GM19238 (cell line): ENCODE measurements at regions not wholly inside any gene's neighbourhood (a gene's known extent, or its start where the extent isn't known, plus 50 kb on each side); places are given as distances from the start of the nearest gene placed in this dataset.
"Not testable (repeated sequence)": the region's sequence is repeated elsewhere in the genome, so short reads cannot be mapped to it uniquely, and the experiment has no call there.

Source experiments
- DNase-seq: peaks from one replicate; pipeline ENCODE4 v3.0.0; 2011; ENCODE audit warnings: low spot score; ENCODE audit not compliant: insufficient read length

DNA sequence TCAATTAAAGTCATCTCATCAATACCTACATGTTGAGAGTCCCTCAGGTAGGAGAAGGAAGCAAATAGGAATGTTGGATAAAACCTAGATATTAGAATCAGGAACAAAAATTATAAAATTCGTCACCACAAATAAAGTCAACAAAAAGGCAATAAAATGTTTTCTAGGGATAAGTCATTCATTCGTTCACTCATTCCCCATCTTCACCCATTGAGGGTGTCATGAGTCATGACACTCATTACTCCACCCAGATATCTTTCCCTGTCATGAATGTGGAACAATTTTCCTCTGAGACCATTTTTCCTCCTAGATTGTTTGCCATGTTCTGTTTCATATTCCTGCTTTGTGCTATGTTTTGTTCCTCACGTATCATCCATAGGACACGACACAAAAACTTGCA, 50.9 kb upstream of the OLIG3 start:
- no peak for DNase-seq

DNA sequence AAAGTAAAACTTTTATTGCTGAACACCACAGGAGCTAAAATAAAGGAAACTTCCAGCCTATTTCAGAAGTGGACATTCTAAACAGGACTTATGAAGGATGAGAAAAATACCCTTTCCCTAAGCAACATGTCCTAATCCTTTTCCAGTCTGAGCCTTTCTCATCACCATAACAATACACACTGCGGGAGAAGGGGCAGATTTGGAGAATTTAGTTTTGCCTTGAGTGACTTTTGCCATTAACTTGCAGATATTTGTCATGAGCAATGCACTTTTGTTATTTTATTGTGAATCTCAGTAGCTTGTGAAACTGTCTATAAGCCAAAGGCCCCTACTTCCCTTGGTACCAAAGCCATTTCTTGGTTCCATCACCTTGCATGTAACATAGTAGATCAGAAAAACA, 53.0 kb upstream of the OLIG3 start:
- no peak for DNase-seq

DNA sequence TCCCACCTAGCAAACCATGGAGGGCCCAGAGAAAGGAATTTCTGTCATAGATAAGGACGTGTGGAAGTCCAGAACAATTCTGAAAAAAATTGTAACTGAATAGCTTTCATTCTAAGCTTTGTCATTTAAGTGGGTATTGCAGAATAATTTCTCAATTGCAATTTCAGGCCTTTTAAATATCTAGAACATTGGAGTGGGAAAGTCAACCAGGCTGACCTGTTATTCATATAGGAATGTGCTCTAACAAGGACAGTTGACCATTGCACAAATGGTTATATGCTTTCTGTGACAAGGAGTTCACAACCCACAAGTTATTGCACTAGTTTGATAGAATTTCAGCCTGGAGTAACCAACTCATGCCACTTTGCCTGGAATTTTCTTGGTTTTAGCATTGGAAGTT, 53.4 kb upstream of the OLIG3 start:
- no peak for DNase-seq

DNA sequence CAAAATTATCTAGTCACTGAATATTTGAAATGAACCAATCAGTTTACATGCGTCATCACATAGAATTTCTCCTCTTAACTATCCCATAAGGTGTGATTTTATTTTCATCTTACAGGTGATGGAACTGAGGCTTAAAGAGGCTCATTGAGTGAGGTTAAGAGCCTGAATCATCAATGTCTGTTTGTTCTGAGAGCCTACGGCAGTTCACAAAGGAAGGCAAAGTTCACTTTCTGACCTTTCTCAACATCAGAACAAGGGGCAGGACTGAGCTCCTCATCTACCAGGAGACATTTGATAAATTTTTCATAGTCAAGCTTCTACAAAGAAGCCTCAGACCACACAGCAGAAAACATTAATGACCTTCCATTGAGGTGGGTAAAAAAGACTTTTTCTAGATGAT, 54.9 kb upstream of the OLIG3 start:
- DNase-seq, result no peak

DNA sequence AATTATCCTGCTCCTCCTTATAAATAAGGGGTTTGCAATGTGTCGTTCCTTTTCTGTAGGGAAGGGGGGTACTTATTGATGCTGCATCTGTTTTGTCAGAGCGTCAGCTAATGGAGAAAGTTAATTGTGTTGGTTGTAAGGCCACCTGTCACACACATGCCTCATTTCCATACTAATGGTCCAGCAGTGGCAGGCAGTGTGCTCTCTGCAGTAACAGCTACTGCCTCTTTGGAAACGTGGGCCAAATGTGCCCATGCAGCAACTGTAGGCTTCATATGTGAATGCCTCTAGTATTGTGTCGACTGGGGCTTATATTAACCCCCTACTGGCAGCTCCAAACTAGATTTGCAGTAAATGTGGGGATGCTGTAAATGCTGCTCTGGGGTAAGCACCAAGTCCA, 56.3 kb upstream of the OLIG3 start:
- DNase-seq, result no peak

DNA sequence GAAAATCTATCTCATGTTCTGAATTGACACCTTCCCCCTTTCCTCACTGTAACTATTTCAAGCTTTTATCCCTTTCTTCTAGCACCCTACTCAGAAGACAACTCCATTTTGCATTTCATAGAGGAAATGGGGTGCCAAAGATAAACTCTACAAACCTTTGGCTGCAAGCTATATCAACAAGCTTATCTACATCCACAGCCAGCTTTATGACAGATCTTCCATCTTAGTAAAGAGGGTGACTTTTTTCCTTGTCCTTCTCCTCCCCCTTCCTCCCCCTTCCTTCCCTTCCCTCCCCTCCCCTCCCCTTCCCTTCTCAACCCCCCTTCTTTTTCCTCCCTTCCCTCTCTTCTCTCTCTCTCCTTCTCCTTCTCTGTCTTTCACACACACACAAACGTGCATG, 58.0 kb upstream of the OLIG3 start:
- no peak for DNase-seq

DNA sequence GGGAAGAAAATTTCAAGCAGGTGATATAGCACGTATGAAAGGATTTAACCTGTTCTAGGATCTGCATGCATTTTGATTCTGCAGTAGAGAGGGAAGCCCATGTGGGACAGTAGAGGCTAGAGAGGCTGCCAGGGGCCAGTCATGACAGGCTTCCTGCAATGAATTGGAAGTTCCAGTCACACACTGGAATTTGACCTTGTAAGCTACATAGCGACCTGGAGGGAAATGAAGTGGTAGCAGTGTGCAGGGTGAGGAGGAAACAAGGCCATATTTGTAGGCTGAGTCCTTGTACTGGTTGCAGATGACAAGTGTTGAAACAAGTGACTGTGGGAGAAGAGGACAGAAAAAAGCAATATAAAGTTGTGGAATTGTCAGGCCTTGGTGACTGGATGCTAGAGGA, 58.6 kb upstream of the OLIG3 start:
- DNase-seq, result no peak

DNA sequence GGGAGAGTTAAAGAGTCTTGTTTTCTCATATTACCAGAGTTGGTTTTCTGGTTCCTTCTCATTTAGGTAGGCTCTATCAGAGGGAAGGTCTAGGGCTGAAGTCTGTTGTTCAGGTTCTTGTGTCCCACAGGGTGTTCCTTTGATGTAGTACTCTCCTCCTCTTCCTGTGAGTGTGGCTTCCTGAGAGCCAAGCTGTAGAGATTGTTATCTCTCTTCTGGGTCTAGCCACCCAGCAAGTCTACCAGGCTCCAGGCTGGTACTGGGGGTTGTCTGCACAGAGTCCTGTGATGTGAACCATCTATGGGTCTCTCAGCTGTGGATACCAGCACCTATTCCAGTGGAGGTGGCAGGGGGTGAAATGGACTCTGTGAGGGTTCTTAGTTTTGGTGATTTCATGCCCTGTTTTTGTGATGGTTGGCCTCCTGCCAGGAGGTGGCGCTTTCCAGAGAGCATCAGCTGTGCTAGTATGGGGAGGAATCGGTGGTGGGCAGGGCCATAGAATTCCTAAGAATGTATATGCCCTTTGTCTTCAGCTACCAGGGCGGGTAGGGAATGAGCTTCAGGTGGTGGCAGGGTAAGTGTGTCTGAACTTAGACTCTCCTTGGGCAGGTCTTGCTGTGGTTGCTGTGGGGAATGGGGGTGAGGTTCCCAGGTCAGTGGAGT, 65.5 kb upstream of the OLIG3 start:
- not testable (repeated sequence) for DNase-seq

DNA sequence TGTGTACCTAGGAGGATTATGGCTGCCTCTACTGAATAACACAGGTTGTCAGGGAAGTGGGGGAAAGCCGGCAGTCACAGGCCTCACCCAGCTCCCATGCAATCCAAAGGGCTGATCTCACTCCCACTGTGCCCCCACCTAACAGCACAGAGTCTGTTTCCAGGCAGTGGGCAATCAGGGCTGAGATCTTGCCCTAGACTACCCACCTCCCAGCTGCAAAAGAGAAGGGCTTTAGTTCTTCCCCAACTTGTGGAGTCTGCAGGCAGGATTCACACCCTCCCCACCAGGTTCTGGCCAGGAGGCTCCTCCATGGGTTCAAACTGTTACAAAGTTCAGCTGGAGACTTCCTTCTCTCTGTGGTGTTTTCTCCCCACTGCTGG, 66.0 kb upstream of the OLIG3 start:
- no peak for DNase-seq

DNA sequence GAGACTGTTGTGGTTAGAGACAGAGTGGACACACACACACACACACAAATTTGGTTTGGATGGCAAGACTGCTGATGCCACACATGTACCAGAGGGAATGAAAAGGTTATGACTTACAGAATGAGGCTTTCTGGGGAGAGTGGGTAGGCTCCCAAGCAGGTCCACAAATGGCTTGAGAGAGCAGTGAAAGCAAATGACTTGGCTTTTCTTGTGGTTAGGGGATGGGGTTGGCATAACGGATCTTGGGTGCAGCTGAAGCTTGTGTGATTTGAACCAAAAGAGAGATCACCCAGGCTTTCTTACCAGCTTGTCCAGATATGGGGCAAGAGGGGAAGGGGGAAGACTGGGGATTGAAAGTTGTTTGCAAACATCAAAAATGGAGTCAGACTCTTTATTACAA, 73.9 kb upstream of the OLIG3 start:
- DNase-seq, result no peak

DNA sequence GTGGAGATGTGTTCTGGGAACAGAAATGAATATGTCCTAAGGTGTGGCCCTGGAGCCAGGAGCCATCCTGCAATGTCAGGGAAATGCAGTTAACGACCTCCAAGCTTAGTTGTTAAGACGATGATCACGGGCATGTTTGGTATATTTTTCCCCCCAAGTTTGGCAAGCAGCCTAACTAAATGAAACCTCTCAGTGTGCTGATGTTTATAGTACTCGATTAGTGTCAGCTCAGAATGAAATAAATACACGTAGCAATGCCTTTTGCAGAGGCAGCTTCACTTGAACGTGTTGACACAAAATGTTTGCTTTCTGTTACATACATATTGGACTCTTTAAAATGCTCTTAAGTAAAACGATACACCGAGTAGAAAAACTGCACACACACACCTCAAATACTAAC, 76.2 kb upstream of the OLIG3 start:
- DNase-seq, result no peak

DNA sequence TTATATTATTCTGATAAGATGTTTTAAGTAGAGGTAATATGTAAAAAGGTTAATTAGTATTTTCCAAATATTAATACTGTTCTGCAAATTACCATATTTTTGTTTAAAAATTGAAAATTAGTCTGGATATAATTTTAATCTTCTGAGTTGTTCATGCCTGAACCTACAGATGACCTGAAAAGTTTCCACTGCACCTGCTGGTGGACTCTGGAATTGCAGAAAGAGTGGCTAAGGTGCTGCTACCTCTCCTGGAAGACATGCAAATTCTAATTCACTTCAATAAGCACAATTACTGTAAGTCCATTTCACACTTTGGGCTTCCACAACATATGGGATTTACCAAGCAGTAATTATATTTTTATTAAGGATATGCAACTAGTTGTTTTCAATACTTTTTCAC, 77.7 kb upstream of the OLIG3 start:
- DNase-seq, result no peak

DNA sequence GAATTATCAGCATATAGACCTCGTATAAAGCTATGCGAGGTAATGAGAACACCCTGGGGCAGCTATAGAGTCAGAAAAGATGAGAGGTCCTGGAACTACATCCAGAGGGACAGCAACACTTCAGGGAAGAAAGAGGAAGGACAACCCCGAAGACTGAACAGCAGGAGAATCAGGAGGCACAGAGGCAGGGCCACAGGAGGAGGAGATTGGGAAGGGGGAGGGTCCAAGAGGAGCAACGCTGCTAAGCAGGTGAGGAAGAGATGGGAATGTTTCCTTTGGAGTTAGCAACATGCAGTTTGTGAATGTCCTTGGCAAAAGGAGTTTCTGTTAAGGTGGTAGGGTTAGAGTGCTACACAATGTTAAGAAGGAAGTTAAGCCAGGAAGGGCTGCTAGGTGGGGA, 79.5 kb upstream of the OLIG3 start:
- no peak for DNase-seq

DNA sequence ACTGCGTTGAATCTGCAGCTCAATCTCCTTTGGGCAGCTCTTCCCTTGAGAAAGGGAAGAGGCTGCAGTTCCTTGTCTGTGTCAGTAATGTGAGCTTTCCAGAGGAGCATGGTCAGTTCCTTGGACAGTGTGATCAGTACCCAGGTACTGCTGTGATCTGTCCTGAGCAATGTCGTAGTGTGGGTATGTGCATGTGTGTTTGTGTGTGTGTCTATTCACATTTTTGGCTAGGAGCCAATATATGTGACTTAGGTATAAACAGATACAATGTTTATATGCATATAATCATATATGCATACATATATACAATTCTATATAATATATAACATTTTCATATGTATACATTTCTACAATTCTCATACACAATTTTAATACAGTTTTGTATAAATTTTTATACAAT, 85.4 kb upstream of the OLIG3 start:
- DNase-seq, result no peak

DNA sequence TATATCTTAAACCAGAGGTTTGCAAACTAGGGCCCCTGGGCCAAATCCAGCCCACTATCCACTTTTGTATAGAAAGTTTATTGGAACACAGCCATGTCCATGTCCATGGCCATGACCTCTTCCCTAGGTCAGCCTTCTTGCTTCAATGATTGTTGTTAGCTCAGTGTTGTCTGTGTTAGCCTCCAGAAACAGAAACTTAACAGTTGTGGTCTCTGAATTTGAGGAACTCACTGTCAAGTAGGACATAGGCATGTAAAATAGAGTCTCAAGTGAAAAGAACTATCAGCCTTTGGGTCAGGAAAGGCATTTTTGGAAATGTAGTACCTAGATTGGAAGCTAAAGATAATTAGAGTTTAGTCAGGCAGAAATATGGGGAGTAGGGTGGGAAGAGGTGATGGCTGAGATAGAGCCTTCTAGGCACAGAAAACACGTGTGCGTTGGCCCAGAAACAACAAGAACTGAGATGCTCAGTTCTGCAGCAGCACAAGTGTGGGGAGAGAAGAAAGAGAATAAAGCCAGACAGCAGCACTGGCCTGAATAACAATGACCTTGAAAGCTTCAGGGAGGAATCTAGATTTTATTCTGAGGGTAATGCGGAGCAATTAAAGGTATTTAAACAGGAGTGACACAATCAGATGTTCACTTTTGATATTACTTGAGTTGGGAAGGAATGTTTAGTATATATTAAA, 87.0 kb upstream of the OLIG3 start:
- DNase-seq, result no peak

DNA sequence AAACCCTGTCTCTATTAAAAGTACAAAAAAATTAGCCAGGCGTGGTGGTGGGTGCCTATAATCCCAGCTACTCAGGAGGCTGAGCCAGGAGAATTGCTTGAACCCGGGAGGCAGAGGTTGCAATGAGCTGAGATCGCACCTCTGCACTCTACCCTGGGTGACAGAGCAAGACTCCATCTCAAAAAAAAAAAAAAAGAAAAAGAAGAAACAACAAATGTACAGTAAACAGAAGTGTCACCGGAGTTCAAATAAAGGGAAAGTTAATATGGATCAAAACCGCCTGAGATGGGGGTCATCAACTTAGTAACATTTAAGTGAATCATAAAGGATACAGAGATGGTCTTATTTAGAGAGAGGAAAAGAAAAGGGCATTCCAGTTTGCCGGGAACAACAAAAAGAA, 89.3 kb upstream of the OLIG3 start:
- DNase-seq, result not testable (repeated sequence)

DNA sequence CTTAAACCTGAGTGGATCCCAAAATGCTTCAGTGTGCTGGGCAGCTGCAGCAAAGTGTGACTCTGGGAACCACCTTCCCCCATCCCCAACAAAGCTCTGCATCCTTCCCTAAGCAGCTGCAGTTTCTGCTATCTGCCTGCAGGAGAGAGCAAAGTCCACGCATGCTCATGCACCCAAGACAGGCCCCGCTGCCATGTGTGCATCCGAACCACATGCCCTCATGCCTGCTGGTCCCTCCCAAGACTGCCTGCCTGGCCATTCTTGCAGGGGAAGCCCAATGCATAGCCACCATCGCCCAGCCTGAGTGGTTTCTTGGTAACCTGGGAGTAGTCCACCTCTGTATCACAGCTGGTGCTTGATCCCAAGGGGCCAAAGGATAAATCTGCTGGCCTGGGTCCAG, 94.3 kb upstream of the OLIG3 start:
- DNase-seq, result no peak

DNA sequence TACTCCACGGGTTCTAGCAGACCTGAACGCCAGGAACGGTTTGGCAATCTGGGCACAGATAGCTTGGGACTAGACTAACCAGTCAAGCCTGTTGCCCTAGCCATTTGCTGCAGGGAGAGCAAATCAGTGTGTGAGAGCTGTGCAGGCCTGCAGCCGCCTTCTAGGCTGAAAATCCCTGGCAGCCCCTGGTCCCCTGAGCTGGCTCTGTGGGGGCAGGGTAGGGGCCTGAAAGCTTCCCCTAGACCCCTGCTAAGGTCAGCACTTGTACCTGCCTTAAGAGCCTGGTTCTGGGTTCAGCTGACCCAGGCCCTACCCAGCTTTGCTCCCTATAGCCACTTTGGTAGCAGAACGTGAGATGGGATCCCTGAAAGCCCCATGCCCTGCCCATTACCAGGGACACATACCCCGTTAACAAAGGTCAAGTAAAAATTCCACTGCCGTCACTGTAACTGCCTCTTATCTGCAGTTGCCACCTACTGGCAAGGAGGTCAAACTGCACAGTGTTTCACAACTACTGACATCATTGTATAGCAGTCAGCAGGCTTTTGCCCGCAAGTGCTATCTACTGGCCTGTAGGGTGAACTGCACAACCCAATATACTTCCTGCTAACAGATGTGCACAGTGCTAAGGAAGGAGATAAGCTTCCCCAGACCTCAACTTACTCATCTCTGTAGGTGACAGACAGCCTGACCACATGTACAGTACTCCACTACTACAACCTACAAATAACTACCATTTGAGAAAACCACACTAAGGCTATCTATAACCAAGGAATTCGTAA, 95.1 kb upstream of the OLIG3 start:
- peak; percentile 20 for DNase-seq

DNA sequence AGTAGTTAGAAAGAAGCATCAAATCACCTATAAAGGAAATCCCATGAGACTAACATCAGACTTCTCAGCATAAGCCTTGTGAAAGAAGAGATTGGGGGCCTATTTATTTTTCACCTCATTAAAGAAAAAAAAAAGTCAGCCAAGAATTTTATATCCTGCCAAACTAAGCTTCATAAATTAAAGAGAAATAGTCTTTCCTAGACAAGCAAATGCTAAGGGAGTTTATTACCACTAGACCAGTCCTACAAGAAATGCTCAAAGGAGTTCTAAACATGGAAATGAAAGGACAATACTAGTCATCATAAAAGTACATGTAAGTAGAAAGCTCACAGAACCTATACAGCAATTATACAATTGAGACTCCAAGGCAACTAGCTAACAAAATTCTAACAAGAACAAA, 96.5 kb upstream of the OLIG3 start:
- no peak for DNase-seq

DNA sequence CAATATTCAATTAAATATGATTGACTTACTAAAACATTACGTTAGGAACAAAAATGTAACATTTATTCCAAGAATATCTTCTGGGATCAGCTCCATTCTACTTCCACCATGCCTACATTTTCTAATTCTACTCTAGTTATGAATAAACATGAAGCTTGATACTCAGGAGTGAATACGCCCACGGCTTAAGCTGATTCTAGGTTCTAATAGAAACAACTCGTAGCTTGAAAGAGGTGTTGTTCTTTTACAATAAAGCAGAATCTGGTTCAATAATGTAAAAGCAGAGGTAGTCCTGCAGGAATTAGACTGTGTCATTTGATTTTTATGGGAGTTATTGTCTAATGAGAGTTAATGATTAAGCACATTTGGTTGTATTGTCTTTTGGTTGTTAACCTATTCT, 107.3 kb upstream of the OLIG3 start:
- no peak for DNase-seq

DNA sequence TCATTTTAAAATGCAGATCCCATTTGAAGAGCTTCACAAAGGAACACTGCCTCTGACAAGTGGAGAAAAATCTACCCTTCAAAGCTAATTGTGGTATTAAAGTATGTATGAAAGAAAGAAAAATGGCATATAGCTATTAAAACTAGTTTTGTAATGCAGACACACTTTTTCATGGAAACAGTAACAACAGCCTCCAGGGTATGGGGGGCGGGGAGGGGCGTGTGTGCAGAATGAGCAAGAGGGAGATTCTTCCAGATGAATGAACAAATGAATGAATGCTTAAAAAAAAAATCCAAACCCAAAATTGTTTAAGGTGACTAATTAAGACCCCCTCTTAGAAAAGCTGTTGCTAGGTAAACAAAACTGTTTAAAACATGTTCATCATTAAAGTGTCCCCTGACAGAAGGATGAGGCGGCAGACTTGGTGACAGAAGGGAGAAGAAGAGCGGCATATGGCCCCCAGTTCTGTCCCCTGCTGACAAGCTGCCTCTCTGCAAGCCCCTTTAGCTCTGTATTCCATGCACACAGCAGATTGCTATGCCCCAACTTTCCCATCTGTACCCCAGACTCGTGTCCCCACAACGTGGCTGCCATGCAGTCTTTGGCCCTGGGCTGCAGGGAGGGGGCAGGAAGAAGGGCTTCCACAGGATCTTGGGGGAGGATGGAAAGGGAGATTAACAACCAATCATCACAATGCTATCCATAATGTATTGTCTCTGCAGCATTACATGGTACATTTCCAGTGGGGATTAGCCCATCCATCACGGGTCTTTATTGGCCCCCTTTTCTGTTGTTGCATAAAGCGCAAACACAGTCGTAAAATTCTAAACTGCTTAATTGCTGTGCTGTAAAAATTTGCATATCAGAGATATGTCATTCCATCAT, 108.4 kb upstream of the OLIG3 start:
- no peak for DNase-seq

DNA sequence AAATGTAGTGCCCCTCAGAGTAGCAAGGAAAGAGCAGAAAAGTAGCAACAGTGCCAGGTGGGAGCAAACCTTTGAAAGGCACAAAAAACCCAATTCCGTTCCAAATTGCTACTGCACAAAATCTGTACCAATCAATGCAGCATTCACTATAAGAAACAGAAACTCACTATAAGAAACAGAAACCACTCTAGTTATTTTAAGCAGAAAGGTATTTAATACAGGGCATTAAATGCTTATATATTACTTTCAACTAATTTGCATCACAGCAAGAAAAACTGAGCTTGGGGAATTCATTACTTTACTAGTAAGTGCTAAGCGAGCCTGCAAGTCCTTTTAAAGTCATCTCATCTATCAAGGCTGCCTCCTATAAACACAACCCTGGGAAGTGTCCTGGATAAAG, 116.5 kb upstream of the OLIG3 start:
- no peak for DNase-seq
